ENCODE measurements at regions not wholly inside any gene's neighbourhood (a gene's known extent, or its start where the extent isn't known, plus 50 kb on each side); places are given as distances from the start of the nearest gene placed in this dataset.

GRCh38 chr10:118436742-118437141 is 94.6 kb upstream of the FAM204A start:
- intact Hi-C loops (cut with micrococcal nuclease; ENCODE audit: unreplicated experiment), result no loop called here
- ChIA-PET CTCF (no interaction called here), POLR2A (no interaction called here)
- BruUV-seq (replicated peaks), result no TSS peak
- Histone ChIP-seq H3K27me3 (ENCODE audit: control insufficient read depth, insufficient read depth, low read length) (peaks cover 2% of the 10 kb centered on the region), H3K4me1 (ENCODE audit: control insufficient read depth, insufficient read depth, low read length) (no peaks in the 10 kb centered on the region), H3K27ac (ENCODE audit: low read length) (no peak overlapping the region), H3K36me3 (ENCODE audit: control insufficient read depth, insufficient read depth, low read length) (no peaks in the 10 kb centered on the region), H3K9me3 (ENCODE audit: control insufficient read depth, insufficient read depth, low read depth, low read length) (no peaks in the 10 kb centered on the region), H3K4me3 (ENCODE audit: low read depth in 2 of 2, low read length in 2 of 2) (no peak overlapping the region)
- TF ChIP-seq, protein P1, sequence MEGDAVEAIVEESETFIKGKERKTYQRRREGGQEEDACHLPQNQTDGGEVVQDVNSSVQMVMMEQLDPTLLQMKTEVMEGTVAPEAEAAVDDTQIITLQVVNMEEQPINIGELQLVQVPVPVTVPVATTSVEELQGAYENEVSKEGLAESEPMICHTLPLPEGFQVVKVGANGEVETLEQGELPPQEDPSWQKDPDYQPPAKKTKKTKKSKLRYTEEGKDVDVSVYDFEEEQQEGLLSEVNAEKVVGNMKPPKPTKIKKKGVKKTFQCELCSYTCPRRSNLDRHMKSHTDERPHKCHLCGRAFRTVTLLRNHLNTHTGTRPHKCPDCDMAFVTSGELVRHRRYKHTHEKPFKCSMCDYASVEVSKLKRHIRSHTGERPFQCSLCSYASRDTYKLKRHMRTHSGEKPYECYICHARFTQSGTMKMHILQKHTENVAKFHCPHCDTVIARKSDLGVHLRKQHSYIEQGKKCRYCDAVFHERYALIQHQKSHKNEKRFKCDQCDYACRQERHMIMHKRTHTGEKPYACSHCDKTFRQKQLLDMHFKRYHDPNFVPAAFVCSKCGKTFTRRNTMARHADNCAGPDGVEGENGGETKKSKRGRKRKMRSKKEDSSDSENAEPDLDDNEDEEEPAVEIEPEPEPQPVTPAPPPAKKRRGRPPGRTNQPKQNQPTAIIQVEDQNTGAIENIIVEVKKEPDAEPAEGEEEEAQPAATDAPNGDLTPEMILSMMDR (IDR thresholded peaks at IDR 0.05), result no peak
- TF ChIP-seq, protein P2, sequence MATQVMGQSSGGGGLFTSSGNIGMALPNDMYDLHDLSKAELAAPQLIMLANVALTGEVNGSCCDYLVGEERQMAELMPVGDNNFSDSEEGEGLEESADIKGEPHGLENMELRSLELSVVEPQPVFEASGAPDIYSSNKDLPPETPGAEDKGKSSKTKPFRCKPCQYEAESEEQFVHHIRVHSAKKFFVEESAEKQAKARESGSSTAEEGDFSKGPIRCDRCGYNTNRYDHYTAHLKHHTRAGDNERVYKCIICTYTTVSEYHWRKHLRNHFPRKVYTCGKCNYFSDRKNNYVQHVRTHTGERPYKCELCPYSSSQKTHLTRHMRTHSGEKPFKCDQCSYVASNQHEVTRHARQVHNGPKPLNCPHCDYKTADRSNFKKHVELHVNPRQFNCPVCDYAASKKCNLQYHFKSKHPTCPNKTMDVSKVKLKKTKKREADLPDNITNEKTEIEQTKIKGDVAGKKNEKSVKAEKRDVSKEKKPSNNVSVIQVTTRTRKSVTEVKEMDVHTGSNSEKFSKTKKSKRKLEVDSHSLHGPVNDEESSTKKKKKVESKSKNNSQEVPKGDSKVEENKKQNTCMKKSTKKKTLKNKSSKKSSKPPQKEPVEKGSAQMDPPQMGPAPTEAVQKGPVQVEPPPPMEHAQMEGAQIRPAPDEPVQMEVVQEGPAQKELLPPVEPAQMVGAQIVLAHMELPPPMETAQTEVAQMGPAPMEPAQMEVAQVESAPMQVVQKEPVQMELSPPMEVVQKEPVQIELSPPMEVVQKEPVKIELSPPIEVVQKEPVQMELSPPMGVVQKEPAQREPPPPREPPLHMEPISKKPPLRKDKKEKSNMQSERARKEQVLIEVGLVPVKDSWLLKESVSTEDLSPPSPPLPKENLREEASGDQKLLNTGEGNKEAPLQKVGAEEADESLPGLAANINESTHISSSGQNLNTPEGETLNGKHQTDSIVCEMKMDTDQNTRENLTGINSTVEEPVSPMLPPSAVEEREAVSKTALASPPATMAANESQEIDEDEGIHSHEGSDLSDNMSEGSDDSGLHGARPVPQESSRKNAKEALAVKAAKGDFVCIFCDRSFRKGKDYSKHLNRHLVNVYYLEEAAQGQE (IDR thresholded peaks at IDR 0.05; ENCODE audit: insufficient read depth in 1 of 2, low read depth in 2 of 2, low read length in 1 of 2), result no peak
- TF ChIP-seq POLR2AphosphoS5 (IDR thresholded peaks at IDR 0.05; ENCODE audit: low read depth, low read length) (no peak), TCF7L2 (IDR thresholded peaks at IDR 0.05; ENCODE audit: low read depth, low read length) (no peak), SIN3A (IDR thresholded peaks at IDR 0.05; ENCODE audit: borderline replicate concordance, insufficient read depth, low read depth, low read length) (no peak)
- in situ Hi-C loops (cut with HindIII; ENCODE audit: low pct_unique_long_range_greater_than_20kb, low sequenced_read_pairs), result no loop called here
- DNase-seq (ENCODE audit: low read depth, low spot score) (no peak), ATAC-seq (no peak)

- ChIA-PET CTCF (no interaction called here), POLR2A (no interaction called here)
- intact Hi-C loops (cut with micrococcal nuclease; ENCODE audit: unreplicated experiment), result no loop called here
- H3K4me3 ChIP-seq (ENCODE audit: low read depth in 2 of 2, low read length in 2 of 2), result no peak overlapping the region
- no peaks in the 10 kb centered on the region for H3K9me3 ChIP-seq (ENCODE audit: control insufficient read depth, insufficient read depth, low read depth, low read length)
- no peaks in the 10 kb centered on the region for H3K36me3 ChIP-seq (ENCODE audit: control insufficient read depth, insufficient read depth, low read length)
- DNase-seq (ENCODE audit: low read depth, low spot score) (no peak), ATAC-seq (no peak)
- TF ChIP-seq, protein P1 (IDR thresholded peaks at IDR 0.05), result no peak
- no peak for TF ChIP-seq TCF7L2 (IDR thresholded peaks at IDR 0.05; ENCODE audit: low read depth, low read length)
- no peak for TF ChIP-seq SIN3A (IDR thresholded peaks at IDR 0.05; ENCODE audit: borderline replicate concordance, insufficient read depth, low read depth, low read length)
- TF ChIP-seq POLR2AphosphoS5 (IDR thresholded peaks at IDR 0.05; ENCODE audit: low read depth, low read length), result no peak
- TF ChIP-seq, protein P2 (IDR thresholded peaks at IDR 0.05; ENCODE audit: insufficient read depth in 1 of 2, low read depth in 2 of 2, low read length in 1 of 2), result no peak
- in situ Hi-C loops (cut with HindIII; ENCODE audit: low pct_unique_long_range_greater_than_20kb, low sequenced_read_pairs), result no loop called here
- no peaks in the 10 kb centered on the region for H3K4me1 ChIP-seq (ENCODE audit: control insufficient read depth, insufficient read depth, low read length)
- H3K27me3 ChIP-seq (ENCODE audit: control insufficient read depth, insufficient read depth, low read length), result peaks cover 8% of the 10 kb centered on the region; the same call in 1 of the 2 replicates
- BruUV-seq (replicated peaks), result no TSS peak
- no peak overlapping the region for H3K27ac ChIP-seq (ENCODE audit: low read length)
These were observed 88.1 kb upstream of the FAM204A start for GRCh38 chr10:118430190-118430589.
